ENCODE measurements at regions not wholly inside any gene's neighbourhood (a gene's known extent, or its start where the extent isn't known, plus 50 kb on each side); places are given as distances from the start of the nearest gene placed in this dataset.

GRCh38 chr20:40251284-40251932, 437.6 kb downstream of the MAFB start:
- Histone ChIP-seq H3K27me3 (ENCODE audit: control insufficient read depth in 2 of 2, insufficient read depth in 2 of 2, low read length in 2 of 2) (no peaks in the 10 kb centered on the region), H3K36me3 (ENCODE audit: control insufficient read depth in 2 of 3, insufficient read depth in 3 of 3, low read length in 3 of 3) (no peaks in the 10 kb centered on the region), H3K4me1 (ENCODE audit: control insufficient read depth in 2 of 2, insufficient read depth in 2 of 2, low read length in 2 of 2) (no peaks in the 10 kb centered on the region), H3K27ac (ENCODE audit: low read depth, low read length) (no peak overlapping the region), H3K4me3 (ENCODE audit: low read length) (no peak overlapping the region), H3K9me3 (ENCODE audit: control insufficient read depth in 2 of 3, low read length in 3 of 3) (no peaks in the 10 kb centered on the region)
- ChIA-PET CTCF (no interaction called here), POLR2A (no interaction called here)
- Mint-ChIP-seq H3K27ac (no peak overlapping the region), H3K27me3 (peaks cover 0 to 14% (median 7%) of the 10 kb centered on the region in 5 donors), H3K4me3 (no peak overlapping the region), H3K4me1 (no peaks in the 10 kb centered on the region), H3K36me3 (peaks cover 0 to 3% (median 0%) of the 10 kb centered on the region in 5 donors), H3K9me3 (peaks cover 0 to 19% (median 3%) of the 10 kb centered on the region in 11 donors)
- ATAC-seq (no peak), DNase-seq (no peak)
- intact Hi-C loops (cut with micrococcal nuclease) = no loop called here

GRCh38 chr20:40249805-40250204, 439.2 kb downstream of the MAFB start:
- ChIA-PET POLR2A (no interaction called here), CTCF (no interaction called here)
- ATAC-seq = no peak
- Mint-ChIP-seq H3K27ac (no peak overlapping the region), H3K27me3 (peaks cover 0 to 6% (median 4%) of the 10 kb centered on the region in 5 donors), H3K4me1 (no peaks in the 10 kb centered on the region), H3K4me3 (no peak overlapping the region), H3K36me3 (peaks cover 0 to 3% (median 0%) of the 10 kb centered on the region in 5 donors), H3K9me3 (peaks cover 0 to 19% (median 3%) of the 10 kb centered on the region in 11 donors)
- no peak for DNase-seq
- no peaks in the 10 kb centered on the region for H3K9me3 ChIP-seq (ENCODE audit: control insufficient read depth in 2 of 3, low read length in 3 of 3)
- H3K36me3 ChIP-seq (ENCODE audit: control insufficient read depth in 2 of 3, insufficient read depth in 3 of 3, low read length in 3 of 3) = no peaks in the 10 kb centered on the region
- H3K4me3 ChIP-seq (ENCODE audit: low read length) = no peak overlapping the region
- H3K27me3 ChIP-seq (ENCODE audit: control insufficient read depth in 2 of 2, insufficient read depth in 2 of 2, low read length in 2 of 2) = no peaks in the 10 kb centered on the region
- intact Hi-C loops (cut with micrococcal nuclease) = no loop called here
- no peak overlapping the region for H3K27ac ChIP-seq (ENCODE audit: low read depth, low read length)
- no peaks in the 10 kb centered on the region for H3K4me1 ChIP-seq (ENCODE audit: control insufficient read depth in 2 of 2, insufficient read depth in 2 of 2, low read length in 2 of 2)

DNA sequence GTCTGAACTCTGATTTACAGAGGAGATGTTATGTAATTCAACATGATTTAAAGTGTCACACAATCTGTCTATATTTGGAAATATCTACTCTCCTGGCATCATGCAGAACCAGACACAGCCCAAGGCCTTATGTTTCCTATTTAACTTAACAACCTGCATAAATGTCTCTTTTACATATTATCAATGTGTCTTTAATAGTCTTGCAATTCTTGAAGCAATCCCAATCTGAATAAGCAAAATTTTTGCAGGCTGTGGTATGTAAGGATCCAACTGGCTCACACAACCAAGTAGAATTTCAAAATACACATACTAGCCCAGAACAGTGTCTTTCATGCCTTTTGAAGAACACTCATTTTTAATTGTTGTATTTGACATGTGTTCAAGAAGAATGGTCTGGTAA, 443.2 kb downstream of the MAFB start:
- intact Hi-C loops (cut with micrococcal nuclease) = no loop called here
- H3K9me3 ChIP-seq (ENCODE audit: control insufficient read depth in 2 of 3, low read length in 3 of 3) = no peaks in the 10 kb centered on the region
- Mint-ChIP-seq H3K27ac (no peak overlapping the region), H3K36me3 (peaks cover 0 to under 1% (median 0%) of the 10 kb centered on the region in 5 donors), H3K27me3 (peaks cover 0 to 24% (median 6%) of the 10 kb centered on the region in 5 donors), H3K4me1 (no peaks in the 10 kb centered on the region), H3K4me3 (no peak overlapping the region), H3K9me3 (peaks cover 0 to 14% (median 1%) of the 10 kb centered on the region in 11 donors)
- no peak for ATAC-seq
- ChIA-PET CTCF (no interaction called here), POLR2A (no interaction called here)
- DNase-seq = no peak
- no peak overlapping the region for H3K27ac ChIP-seq (ENCODE audit: low read depth, low read length)
- no peaks in the 10 kb centered on the region for H3K4me1 ChIP-seq (ENCODE audit: control insufficient read depth in 2 of 2, insufficient read depth in 2 of 2, low read length in 2 of 2)
- H3K36me3 ChIP-seq (ENCODE audit: control insufficient read depth in 2 of 3, insufficient read depth in 3 of 3, low read length in 3 of 3) = no peaks in the 10 kb centered on the region
- H3K27me3 ChIP-seq (ENCODE audit: control insufficient read depth in 2 of 2, insufficient read depth in 2 of 2, low read length in 2 of 2) = no peaks in the 10 kb centered on the region
- no peak overlapping the region for H3K4me3 ChIP-seq (ENCODE audit: low read length)

DNA sequence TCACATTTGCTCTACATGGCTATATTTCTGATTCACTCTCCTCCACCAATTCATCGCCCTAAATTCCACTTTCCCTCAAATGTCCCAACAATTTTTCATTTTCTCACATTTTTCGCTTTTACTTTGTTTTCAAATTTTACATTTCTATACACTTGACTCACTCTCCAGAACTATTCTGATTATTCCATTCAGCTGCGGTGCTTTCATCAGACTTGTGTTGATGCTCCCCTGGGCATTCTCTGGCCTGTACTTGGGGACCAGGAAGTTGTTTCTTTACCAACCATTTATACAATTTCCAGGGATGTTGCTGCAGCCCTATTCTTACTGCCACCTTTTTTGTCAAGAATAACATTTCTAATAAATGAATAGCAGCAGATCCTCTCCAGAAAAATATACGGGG, 444.8 kb downstream of the MAFB start:
- H3K36me3 ChIP-seq (ENCODE audit: control insufficient read depth in 2 of 3, insufficient read depth in 3 of 3, low read length in 3 of 3) = no peaks in the 10 kb centered on the region
- Mint-ChIP-seq H3K4me1 (no peaks in the 10 kb centered on the region), H3K4me3 (no peak overlapping the region), H3K27me3 (peaks cover 0 to 24% (median 5%) of the 10 kb centered on the region in 5 donors), H3K9me3 (peaks cover 0 to 7% (median 0%) of the 10 kb centered on the region in 11 donors), H3K27ac (no peak overlapping the region), H3K36me3 (no peaks in the 10 kb centered on the region)
- H3K4me1 ChIP-seq (ENCODE audit: control insufficient read depth in 2 of 2, insufficient read depth in 2 of 2, low read length in 2 of 2) = no peaks in the 10 kb centered on the region
- DNase-seq (no peak), ATAC-seq (no peak)
- CTCF ChIA-PET = no interaction called here
- H3K4me3 ChIP-seq (ENCODE audit: low read length) = no peak overlapping the region
- intact Hi-C loops (cut with micrococcal nuclease) = no loop called here
- H3K27me3 ChIP-seq (ENCODE audit: control insufficient read depth in 2 of 2, insufficient read depth in 2 of 2, low read length in 2 of 2) = no peaks in the 10 kb centered on the region
- no peaks in the 10 kb centered on the region for H3K9me3 ChIP-seq (ENCODE audit: control insufficient read depth in 2 of 3, low read length in 3 of 3)
- H3K27ac ChIP-seq (ENCODE audit: low read depth, low read length) = no peak overlapping the region
- POLR2A ChIA-PET = no interaction called here

DNA sequence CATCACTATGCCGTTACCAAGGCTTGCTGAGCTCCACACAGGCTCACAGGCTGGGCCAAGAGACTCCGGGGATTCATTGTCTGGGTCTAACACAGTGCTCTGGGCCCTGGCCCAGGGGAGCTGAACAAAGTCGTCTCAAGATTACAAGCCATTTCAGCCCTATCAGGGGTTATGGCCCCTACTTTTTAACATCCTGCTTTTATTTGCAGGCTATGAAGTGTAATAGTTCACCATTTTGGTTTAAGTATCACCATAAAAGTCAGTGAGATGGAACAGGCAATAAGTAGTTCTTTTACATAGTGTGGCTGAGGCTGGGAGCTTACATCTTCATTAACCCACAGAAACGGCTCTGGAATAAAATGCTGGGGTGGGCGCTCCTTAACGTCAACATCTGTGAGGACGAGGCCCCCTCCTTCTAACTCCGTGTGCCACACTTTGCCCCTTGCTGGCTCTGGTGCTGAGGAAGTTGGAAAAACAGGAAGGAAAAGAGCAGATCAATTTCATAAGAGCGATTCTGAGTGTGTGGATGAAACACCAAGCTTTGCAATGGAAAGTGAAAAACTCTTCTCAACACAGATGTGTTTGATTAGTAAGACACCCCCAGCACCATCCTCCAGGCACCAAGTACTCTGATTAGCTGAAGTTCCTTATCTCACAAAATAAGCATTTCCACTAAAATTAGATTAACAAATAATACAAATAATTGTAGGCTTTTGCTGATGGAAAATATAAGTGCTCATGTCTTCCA, 447.3 kb downstream of the MAFB start:
- Histone ChIP-seq H3K4me1 (ENCODE audit: control insufficient read depth in 2 of 2, insufficient read depth in 2 of 2, low read length in 2 of 2) (no peaks in the 10 kb centered on the region), H3K4me3 (ENCODE audit: low read length) (no peak overlapping the region), H3K27ac (ENCODE audit: low read depth, low read length) (no peak overlapping the region), H3K36me3 (ENCODE audit: control insufficient read depth in 2 of 3, insufficient read depth in 3 of 3, low read length in 3 of 3) (no peaks in the 10 kb centered on the region), H3K27me3 (ENCODE audit: control insufficient read depth in 2 of 2, insufficient read depth in 2 of 2, low read length in 2 of 2) (no peaks in the 10 kb centered on the region), H3K9me3 (ENCODE audit: control insufficient read depth in 2 of 3, low read length in 3 of 3) (no peaks in the 10 kb centered on the region)
- ATAC-seq = no peak
- intact Hi-C loops (cut with micrococcal nuclease) = no loop called here
- no peaks in the 10 kb centered on the region for H3K4me1 Mint-ChIP-seq
- no peaks in the 10 kb centered on the region for H3K36me3 Mint-ChIP-seq
- H3K27me3 Mint-ChIP-seq = peaks cover 0 to 26% (median 8%) of the 10 kb centered on the region in 5 donors
- H3K4me3 Mint-ChIP-seq = no peak overlapping the region
- H3K9me3 Mint-ChIP-seq = peaks cover 0 to 3% (median 0%) of the 10 kb centered on the region in 11 donors
- DNase-seq = no peak
- no peak overlapping the region for H3K27ac Mint-ChIP-seq
- POLR2A ChIA-PET = no interaction called here
- CTCF ChIA-PET = no interaction called here

DNA sequence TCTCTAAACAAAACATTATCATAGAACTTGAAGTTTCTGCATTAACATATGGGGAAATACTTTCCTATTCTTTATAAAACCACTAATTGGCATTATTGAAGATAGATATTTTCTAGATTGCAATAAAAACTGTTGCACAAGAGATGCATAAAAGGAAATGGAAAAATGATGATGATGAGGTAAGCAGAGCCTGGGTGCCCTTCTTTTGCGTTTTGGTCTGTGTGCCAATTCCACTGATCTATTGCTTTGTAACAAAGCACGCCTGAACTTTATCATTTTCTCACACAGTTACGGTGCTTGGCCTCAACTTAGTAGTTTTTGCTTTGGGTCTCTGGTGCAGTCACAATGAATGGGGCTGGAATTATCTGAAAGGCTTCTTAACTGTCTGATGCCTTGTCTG, 450.5 kb downstream of the MAFB start:
- H3K27me3 ChIP-seq (ENCODE audit: control insufficient read depth in 2 of 2, insufficient read depth in 2 of 2, low read length in 2 of 2) = no peaks in the 10 kb centered on the region
- no peak for DNase-seq
- ATAC-seq = no peak
- H3K27ac ChIP-seq (ENCODE audit: low read depth, low read length) = no peak overlapping the region
- intact Hi-C loops (cut with micrococcal nuclease) = no loop called here
- CTCF ChIA-PET = no interaction called here
- no peak overlapping the region for H3K27ac Mint-ChIP-seq
- no peaks in the 10 kb centered on the region for H3K9me3 ChIP-seq (ENCODE audit: control insufficient read depth in 2 of 3, low read length in 3 of 3)
- H3K4me3 ChIP-seq (ENCODE audit: low read length) = no peak overlapping the region
- no peaks in the 10 kb centered on the region for H3K4me1 ChIP-seq (ENCODE audit: control insufficient read depth in 2 of 2, insufficient read depth in 2 of 2, low read length in 2 of 2)
- H3K4me1 Mint-ChIP-seq = no peaks in the 10 kb centered on the region
- no peak overlapping the region for H3K4me3 Mint-ChIP-seq
- peaks cover 0 to 22% (median 11%) of the 10 kb centered on the region in 5 donors for H3K27me3 Mint-ChIP-seq
- POLR2A ChIA-PET = no interaction called here
- H3K9me3 Mint-ChIP-seq = peaks cover 0 to 1% (median 0%) of the 10 kb centered on the region in 11 donors
- no peaks in the 10 kb centered on the region for H3K36me3 Mint-ChIP-seq
- H3K36me3 ChIP-seq (ENCODE audit: control insufficient read depth in 2 of 3, insufficient read depth in 3 of 3, low read length in 3 of 3) = no peaks in the 10 kb centered on the region

- H3K27me3 Mint-ChIP-seq = peaks cover 0 to 15% (median 13%) of the 10 kb centered on the region in 5 donors
Measured at GRCh38 chr20:40234593-40234992, 454.4 kb downstream of the MAFB start.

More at GRCh38 chr20:40234593-40234992, 454.4 kb downstream of the MAFB start:
- intact Hi-C loops (cut with micrococcal nuclease) = no loop called here
- no peaks in the 10 kb centered on the region for H3K4me1 ChIP-seq (ENCODE audit: control insufficient read depth in 2 of 2, insufficient read depth in 2 of 2, low read length in 2 of 2)
- DNase-seq (no peak), ATAC-seq (no peak)
- H3K4me3 ChIP-seq (ENCODE audit: low read length) = no peak overlapping the region
- H3K27me3 ChIP-seq (ENCODE audit: control insufficient read depth in 2 of 2, insufficient read depth in 2 of 2, low read length in 2 of 2) = no peaks in the 10 kb centered on the region
- no peak overlapping the region for H3K27ac ChIP-seq (ENCODE audit: low read depth, low read length)
- H3K36me3 Mint-ChIP-seq = no peaks in the 10 kb centered on the region
- no peak overlapping the region for H3K27ac Mint-ChIP-seq
- ChIA-PET POLR2A (no interaction called here), CTCF (no interaction called here)
- H3K36me3 ChIP-seq (ENCODE audit: control insufficient read depth in 2 of 3, insufficient read depth in 3 of 3, low read length in 3 of 3) = no peaks in the 10 kb centered on the region
- H3K4me3 Mint-ChIP-seq = no peak overlapping the region
- peaks cover 0 to 2% (median 0%) of the 10 kb centered on the region in 11 donors for H3K9me3 Mint-ChIP-seq
- no peaks in the 10 kb centered on the region for H3K9me3 ChIP-seq (ENCODE audit: control insufficient read depth in 2 of 3, low read length in 3 of 3)
- H3K4me1 Mint-ChIP-seq = no peaks in the 10 kb centered on the region

Data from naive thymus-derived CD4-positive, alpha-beta T cell (primary cell).